IPS-18a (cell line): ENCODE measurements at regions not wholly inside any gene's neighbourhood (a gene's known extent, or its start where the extent isn't known, plus 50 kb on each side); places are given as distances from the start of the nearest gene placed in this dataset.

Source experiments
- H3K27ac ChIP-seq: one replicate; pipeline ENCODE4 v1.5.1; 2013; ENCODE audit warnings: low read length
- H3K27me3 ChIP-seq: one replicate; pipeline ENCODE4 v1.6.1; 2013; ENCODE audit warnings: mild to moderate bottlenecking, low read length; ENCODE audit not compliant: control insufficient read depth, insufficient read depth
- H3K36me3 ChIP-seq: one replicate; pipeline ENCODE4 v1.6.1; 2013; ENCODE audit warnings: low read depth, low read length; ENCODE audit not compliant: control insufficient read depth
- H3K4me1 ChIP-seq: one replicate; pipeline ENCODE4 v1.6.1; 2013; ENCODE audit warnings: low read depth, low read length; ENCODE audit not compliant: control insufficient read depth
- H3K4me3 ChIP-seq: one replicate; pipeline ENCODE4 v1.5.1; 2013; ENCODE audit warnings: low read length
- H3K9ac ChIP-seq: one replicate; pipeline ENCODE4 v1.6.1; 2013; ENCODE audit warnings: mild to moderate bottlenecking, low read length, moderate library complexity
- H3K9me3 ChIP-seq: one replicate; pipeline ENCODE4 v1.6.1; 2013; ENCODE audit warnings: low read depth, low read length; ENCODE audit not compliant: control insufficient read depth

DNA sequence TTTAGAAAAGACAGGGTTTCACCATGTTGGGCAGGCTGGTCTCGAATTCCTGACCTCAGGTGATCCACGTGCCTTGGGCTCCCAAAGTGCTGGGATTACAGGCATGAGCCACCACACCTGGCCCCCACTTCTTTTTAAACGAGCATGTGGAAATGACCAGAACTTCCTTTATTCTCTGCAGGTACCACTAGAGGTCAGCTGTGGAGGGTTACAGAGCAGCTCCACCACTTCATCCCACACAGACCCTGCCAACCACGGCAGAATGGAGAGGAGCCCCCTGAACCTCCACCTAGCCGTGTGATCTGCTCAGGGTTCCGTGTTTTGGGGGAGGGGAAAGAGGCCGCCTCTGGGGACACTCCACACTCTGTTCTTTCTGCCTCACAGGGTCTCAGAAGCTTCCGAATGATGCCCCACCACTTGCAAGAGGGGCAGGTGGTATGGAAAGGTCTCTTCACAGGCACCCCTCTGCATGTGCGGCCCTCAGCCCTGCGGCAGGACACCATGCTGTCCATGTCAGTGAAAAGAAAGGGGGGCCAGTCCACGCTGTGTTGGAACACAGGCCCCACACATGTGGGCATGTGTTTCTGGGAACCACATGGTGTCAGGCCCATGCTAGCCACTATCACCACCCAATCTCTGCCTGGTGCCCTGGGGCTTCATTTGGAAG is 465.0 kb downstream of the TSHZ3 start:
- no peaks in the 10 kb centered on the region for H3K9me3 ChIP-seq
- no peak overlapping the region for H3K9ac ChIP-seq
- no peaks in the 10 kb centered on the region for H3K36me3 ChIP-seq
- H3K4me3 ChIP-seq, result no peak overlapping the region
- no peaks in the 10 kb centered on the region for H3K4me1 ChIP-seq
- H3K27ac ChIP-seq, result no peak overlapping the region
- H3K27me3 ChIP-seq, result no peaks in the 10 kb centered on the region

DNA sequence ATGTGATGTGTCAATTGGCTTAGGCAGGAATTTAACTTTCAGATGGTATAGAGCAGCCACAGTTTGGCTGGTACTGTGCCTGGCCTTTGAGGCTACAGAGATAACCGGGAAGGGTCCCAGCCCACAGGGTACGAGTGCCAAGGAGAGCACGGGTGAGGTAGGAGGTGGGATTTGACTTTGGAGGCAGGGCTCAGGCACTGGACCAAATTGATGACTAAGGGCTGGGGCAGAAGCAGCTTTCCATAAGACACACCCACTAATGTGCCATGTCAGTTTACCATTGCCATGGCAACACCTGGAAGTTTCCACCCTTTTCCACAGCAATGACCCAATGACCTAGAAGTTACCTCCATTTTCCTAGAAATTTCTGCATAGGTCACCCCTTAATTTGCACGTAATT is 466.2 kb downstream of the TSHZ3 start:
- Histone ChIP-seq H3K27me3 (no peaks in the 10 kb centered on the region), H3K9ac (no peak overlapping the region), H3K4me3 (no peak overlapping the region), H3K27ac (no peak overlapping the region), H3K4me1 (no peaks in the 10 kb centered on the region), H3K9me3 (no peaks in the 10 kb centered on the region), H3K36me3 (no peaks in the 10 kb centered on the region)

DNA sequence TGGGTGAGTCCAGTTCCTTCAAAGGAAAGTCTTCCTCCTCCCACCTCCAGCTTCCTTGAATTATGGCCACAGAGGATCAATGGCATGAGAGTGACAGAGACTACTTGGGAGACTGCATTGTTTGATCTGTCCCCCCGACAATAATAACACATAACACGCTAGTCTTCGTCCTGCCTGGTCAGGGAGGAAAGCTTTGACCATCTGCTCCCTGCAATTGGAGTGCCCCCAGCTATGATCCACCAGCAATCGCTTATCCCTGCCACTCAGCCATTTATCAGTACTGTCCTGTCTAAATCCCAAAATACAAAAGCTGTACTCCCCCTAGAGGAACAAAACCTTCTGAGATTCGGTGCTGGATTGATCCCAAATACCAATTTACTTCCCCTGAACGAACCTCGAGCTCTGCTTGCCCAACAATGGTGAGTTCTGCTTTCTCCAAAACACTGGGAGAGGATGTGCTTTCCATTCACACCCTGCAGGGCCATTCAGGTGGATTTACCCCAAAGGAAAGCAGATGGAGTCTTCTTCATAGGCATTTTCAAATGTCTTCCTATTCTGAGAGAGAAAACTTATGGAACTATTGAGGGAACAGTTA is 466.7 kb downstream of the TSHZ3 start:
- Histone ChIP-seq H3K9me3 (no peaks in the 10 kb centered on the region), H3K27me3 (no peaks in the 10 kb centered on the region), H3K27ac (no peak overlapping the region), H3K4me3 (no peak overlapping the region), H3K36me3 (no peaks in the 10 kb centered on the region), H3K4me1 (no peaks in the 10 kb centered on the region), H3K9ac (no peak overlapping the region)

DNA sequence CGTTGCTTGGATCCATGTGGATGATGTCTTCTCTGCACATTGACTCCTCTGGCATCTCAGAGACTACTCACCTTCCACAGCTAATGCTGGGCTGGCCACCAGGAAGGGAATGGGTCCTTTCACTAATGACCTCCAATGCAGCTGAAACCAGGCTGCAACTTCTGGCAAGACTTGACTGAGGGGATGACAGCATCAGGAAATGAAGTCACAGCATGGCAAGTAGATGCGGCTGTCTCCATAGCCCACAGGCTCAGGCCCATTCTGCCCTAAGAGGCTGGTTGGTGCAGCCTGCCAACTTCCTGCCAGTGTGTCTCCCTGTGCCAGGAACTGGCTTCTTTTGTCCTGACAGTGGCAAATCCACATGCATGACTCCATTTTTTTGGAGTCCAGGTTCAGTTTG is 467.3 kb downstream of the TSHZ3 start:
- Histone ChIP-seq H3K27ac (no peak overlapping the region), H3K9ac (no peak overlapping the region), H3K9me3 (no peaks in the 10 kb centered on the region), H3K4me1 (no peaks in the 10 kb centered on the region), H3K36me3 (no peaks in the 10 kb centered on the region), H3K4me3 (no peak overlapping the region), H3K27me3 (no peaks in the 10 kb centered on the region)

DNA sequence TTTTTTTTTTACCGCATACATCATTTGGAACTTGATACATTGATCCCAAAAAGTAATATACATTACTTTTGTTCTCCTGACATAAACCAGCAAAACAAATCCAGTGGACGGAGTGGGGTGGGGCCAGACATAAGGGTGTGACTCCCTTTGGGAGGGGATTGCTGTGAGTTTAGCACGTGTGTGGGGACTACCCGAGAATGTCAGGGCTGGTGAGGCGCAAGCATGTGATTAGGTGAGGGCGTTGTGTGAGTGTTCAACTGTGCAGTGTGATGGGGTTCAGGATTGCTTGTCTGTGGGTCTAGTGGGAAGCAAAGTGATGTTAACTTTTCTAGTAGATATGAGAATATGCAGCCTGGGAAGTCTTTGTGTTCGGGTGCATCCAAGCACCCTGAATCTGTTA is 468.0 kb downstream of the TSHZ3 start:
- H3K27me3 ChIP-seq, result no peaks in the 10 kb centered on the region
- no peak overlapping the region for H3K4me3 ChIP-seq
- H3K27ac ChIP-seq, result no peak overlapping the region
- H3K9ac ChIP-seq, result no peak overlapping the region
- no peaks in the 10 kb centered on the region for H3K4me1 ChIP-seq
- no peaks in the 10 kb centered on the region for H3K36me3 ChIP-seq
- H3K9me3 ChIP-seq, result no peaks in the 10 kb centered on the region

DNA sequence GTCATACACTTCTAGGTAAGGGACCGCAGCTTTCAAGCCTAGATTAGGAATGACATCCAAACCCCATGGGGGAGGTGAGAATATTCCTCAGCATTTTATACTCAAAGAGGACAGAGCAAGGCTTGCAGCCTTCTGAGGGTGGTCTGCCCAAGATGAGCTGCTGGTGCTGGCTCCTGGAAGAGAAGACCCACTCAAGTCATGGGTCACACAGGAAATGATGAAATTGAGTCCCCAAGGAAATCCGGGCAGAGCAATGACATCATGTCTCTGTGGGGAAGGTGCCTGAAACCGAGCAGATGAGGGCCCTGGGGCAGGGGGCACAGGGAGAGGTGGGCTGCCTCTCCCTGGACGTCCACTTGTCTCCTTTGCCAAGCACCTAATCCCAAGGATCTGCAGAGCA is 468.7 kb downstream of the TSHZ3 start:
- H3K36me3 ChIP-seq, result no peaks in the 10 kb centered on the region
- no peak overlapping the region for H3K27ac ChIP-seq
- no peaks in the 10 kb centered on the region for H3K9me3 ChIP-seq
- no peaks in the 10 kb centered on the region for H3K27me3 ChIP-seq
- no peaks in the 10 kb centered on the region for H3K4me1 ChIP-seq
- H3K4me3 ChIP-seq, result no peak overlapping the region
- no peak overlapping the region for H3K9ac ChIP-seq

DNA sequence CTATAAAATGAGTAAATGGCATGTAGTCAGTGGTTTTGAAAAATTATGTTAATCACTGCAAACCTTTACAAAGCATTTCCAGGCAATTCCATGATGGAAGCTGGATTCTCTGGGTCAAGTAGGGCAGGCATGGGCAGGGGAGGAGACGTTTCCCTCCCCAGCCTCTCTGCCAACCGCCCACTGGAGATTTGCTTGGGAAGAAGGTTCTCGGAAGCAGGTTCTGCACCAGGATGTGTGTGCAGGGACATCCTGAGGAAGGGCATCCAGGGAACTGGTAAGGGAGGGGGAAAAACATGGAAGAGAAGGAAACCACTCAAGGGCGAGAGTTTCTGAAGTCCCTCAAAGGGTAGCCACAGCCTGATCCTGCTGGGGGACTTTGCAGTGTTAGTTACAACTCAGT is 469.1 kb downstream of the TSHZ3 start:
- Histone ChIP-seq H3K4me1 (no peaks in the 10 kb centered on the region), H3K27ac (no peak overlapping the region)

DNA sequence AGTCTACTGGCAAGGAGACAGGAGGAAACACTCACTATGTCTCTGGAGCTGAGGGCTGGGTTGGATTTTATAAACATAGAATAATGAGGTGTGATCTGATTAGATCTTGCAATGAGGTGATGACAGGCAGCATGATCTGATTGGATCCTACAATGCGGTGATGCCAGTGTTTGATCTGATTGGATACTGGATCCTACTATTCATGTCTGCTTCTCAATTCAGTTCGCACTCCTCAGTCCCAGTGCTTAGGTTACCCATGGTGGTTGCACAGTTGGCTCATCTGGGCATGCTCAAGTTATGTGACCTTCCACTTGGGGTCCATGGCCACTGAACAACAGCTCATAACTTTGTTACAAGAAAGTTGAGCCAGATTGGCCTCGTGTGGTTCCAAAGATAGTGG is 469.5 kb downstream of the TSHZ3 start:
- H3K4me1 ChIP-seq, result no peaks in the 10 kb centered on the region
- H3K27ac ChIP-seq, result no peak overlapping the region
- no peaks in the 10 kb centered on the region for H3K27me3 ChIP-seq
- no peaks in the 10 kb centered on the region for H3K36me3 ChIP-seq
- no peak overlapping the region for H3K9ac ChIP-seq
- no peak overlapping the region for H3K4me3 ChIP-seq
- H3K9me3 ChIP-seq, result no peaks in the 10 kb centered on the region

More for the DNA sequence above, 469.1 kb downstream of the TSHZ3 start:
- no peaks in the 10 kb centered on the region for H3K36me3 ChIP-seq
- H3K9me3 ChIP-seq, result no peaks in the 10 kb centered on the region
- H3K4me3 ChIP-seq, result no peak overlapping the region
- H3K27me3 ChIP-seq, result no peaks in the 10 kb centered on the region
- H3K9ac ChIP-seq, result no peak overlapping the region

DNA sequence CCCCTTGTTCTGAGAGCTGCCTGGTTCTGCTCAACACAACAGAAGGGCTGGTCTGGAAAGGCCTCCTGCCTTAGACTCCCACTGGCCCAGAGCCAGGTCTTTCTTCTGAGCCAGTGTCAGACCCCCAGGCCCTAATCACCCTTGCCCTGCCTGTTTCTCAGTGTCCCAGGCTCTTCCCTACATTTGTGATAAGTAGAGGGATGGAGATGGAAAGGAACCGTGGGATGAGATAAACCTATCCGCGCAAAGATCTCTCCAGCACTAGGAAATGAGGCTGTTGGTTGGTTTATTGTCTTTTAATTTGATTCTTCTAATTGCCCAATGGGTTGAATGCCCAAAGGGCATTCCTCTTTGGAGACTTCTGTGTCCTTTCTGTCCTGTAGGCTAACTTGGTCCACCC is 470.0 kb downstream of the TSHZ3 start:
- H3K36me3 ChIP-seq, result no peaks in the 10 kb centered on the region
- H3K27me3 ChIP-seq, result no peaks in the 10 kb centered on the region
- H3K27ac ChIP-seq, result no peak overlapping the region
- H3K4me1 ChIP-seq, result no peaks in the 10 kb centered on the region
- no peaks in the 10 kb centered on the region for H3K9me3 ChIP-seq
- H3K9ac ChIP-seq, result no peak overlapping the region
- H3K4me3 ChIP-seq, result no peak overlapping the region

DNA sequence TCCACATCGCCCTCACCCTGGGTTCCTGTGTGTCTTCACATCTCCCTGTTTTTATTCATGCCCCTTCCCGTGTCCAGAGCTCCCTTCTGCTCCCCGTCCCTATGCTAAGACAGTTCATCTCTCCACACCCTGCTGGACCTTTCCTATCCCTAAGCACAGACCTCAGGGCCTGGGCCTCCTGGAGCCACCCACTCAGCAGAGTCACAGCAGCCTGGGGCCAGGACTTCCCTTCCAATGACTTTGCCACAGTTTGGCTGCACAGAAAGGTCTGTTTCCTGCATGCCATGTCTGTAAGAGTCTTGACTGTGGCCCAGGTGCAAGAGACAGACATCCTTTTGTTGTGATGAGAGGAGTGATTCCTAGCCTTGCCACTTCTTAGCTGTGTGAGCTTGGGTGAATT is 470.7 kb downstream of the TSHZ3 start:
- Histone ChIP-seq H3K9me3 (no peaks in the 10 kb centered on the region), H3K9ac (no peak overlapping the region), H3K27ac (no peak overlapping the region), H3K36me3 (no peaks in the 10 kb centered on the region), H3K27me3 (no peaks in the 10 kb centered on the region), H3K4me1 (no peaks in the 10 kb centered on the region), H3K4me3 (no peak overlapping the region)

DNA sequence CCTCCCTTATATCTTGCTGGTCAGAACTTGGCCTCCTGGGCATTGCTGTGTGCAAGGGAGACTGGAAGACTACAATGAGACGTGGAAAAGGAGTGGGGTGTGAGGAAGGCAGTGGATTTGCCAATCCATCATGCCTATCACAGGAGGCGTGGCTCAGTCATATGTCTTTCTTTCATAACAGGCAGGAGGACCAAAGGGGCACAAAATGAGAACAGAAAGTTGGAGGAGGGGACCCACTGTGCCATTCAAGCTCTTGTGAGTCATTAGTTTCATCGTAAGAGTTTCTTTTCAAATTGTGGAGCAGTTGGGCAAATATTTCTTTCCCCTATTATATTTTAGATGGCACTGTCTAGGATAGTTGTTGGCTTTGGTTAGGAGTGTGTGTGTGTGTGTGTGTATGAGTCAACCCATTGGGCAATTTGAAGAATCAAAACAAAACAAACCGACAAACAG is 471.5 kb downstream of the TSHZ3 start:
- Histone ChIP-seq H3K4me1 (no peaks in the 10 kb centered on the region), H3K27ac (no peak overlapping the region), H3K36me3 (no peaks in the 10 kb centered on the region), H3K9ac (no peak overlapping the region), H3K4me3 (no peak overlapping the region), H3K27me3 (no peaks in the 10 kb centered on the region), H3K9me3 (no peaks in the 10 kb centered on the region)

DNA sequence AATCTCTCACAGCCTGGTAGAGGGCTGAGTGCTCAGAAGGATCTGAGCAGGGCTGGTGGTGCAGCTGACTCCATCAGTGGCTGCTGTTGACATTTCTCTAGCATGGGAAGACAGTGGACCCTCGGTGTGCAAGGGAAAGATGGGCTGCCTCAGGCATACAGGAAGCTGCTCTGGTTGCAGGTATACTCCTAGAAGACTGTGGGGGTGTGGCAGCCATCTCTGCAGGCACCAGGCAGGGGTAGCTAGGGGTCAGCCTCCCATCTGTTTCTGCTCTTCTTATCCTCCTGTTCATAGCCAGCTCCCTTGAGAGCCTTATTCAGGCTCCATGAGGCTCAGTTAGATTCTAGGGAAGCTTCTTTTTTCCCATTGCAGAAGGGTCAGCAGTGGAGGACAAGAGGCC is 475.5 kb downstream of the TSHZ3 start:
- H3K9me3 ChIP-seq, result no peaks in the 10 kb centered on the region
- no peak overlapping the region for H3K27ac ChIP-seq
- no peak overlapping the region for H3K9ac ChIP-seq
- H3K4me3 ChIP-seq, result no peak overlapping the region
- H3K27me3 ChIP-seq, result no peaks in the 10 kb centered on the region
- no peaks in the 10 kb centered on the region for H3K4me1 ChIP-seq
- H3K36me3 ChIP-seq, result no peaks in the 10 kb centered on the region
